ENCODE measurements at regions not wholly inside any gene's neighbourhood (a gene's known extent, or its start where the extent isn't known, plus 50 kb on each side); places are given as distances from the start of the nearest gene placed in this dataset.

GRCh38 chr2:81437456-81438000 lies 1133.0 kb upstream of the LRRTM1 start:
- H3K36me3 ChIP-seq = no peaks in the 10 kb centered on the region
- no peaks in the 10 kb centered on the region for H3K27me3 ChIP-seq
- no peaks in the 10 kb centered on the region for H3K4me1 ChIP-seq
- no peak overlapping the region for H3K27ac ChIP-seq
- TF ChIP-seq POLR2AphosphoS5 (IDR thresholded peaks at IDR 0.05) = no peak
- no peak for TF ChIP-seq POLR2A (IDR thresholded peaks at IDR 0.05)
- DNase-seq (ENCODE audit: low spot score in 2 of 2) = no peak
- H3K4me3 ChIP-seq = no peak overlapping the region
- H3K9me3 ChIP-seq = no peaks in the 10 kb centered on the region
- intact Hi-C loops (cut with DNase I; ENCODE audit: low total_unique reads) = no loop called here

- intact Hi-C loops (cut with DNase I; ENCODE audit: low total_unique reads) = no loop called here
Observed at GRCh38 chr2:81436256-81436655, 1131.7 kb upstream of the LRRTM1 start.

GRCh38 chr2:81412681-81413080 lies 1108.1 kb upstream of the LRRTM1 start:
- intact Hi-C loops (cut with DNase I; ENCODE audit: low total_unique reads) = no loop called here
- no peak overlapping the region for H3K27ac ChIP-seq
- H3K4me3 ChIP-seq = no peak overlapping the region
- H3K4me1 ChIP-seq = no peaks in the 10 kb centered on the region
- DNase-seq (ENCODE audit: low spot score in 2 of 2) = no peak
- H3K9me3 ChIP-seq = no peaks in the 10 kb centered on the region
- H3K27me3 ChIP-seq = no peaks in the 10 kb centered on the region
- peaks cover 6% of the 10 kb centered on the region for H3K36me3 ChIP-seq
- TF ChIP-seq CTCF (IDR thresholded peaks at IDR 0.05) = no peak
- no peak for TF ChIP-seq POLR2AphosphoS5 (IDR thresholded peaks at IDR 0.05)
- no peak for TF ChIP-seq POLR2A (IDR thresholded peaks at IDR 0.05)

More at GRCh38 chr2:81436256-81436655, 1131.7 kb upstream of the LRRTM1 start:
- no peaks in the 10 kb centered on the region for H3K27me3 ChIP-seq
- DNase-seq (ENCODE audit: low spot score in 2 of 2) = peak in 1 of 2 donors; percentile 25
- TF ChIP-seq POLR2A (IDR thresholded peaks at IDR 0.05) = no peak
- no peak for TF ChIP-seq POLR2AphosphoS5 (IDR thresholded peaks at IDR 0.05)
- no peak for TF ChIP-seq CTCF (IDR thresholded peaks at IDR 0.05)
- H3K4me3 ChIP-seq = no peak overlapping the region
- no peaks in the 10 kb centered on the region for H3K9me3 ChIP-seq
- H3K27ac ChIP-seq = no peak overlapping the region
- H3K4me1 ChIP-seq = no peaks in the 10 kb centered on the region
- H3K36me3 ChIP-seq = no peaks in the 10 kb centered on the region

GRCh38 chr2:81403508-81403907 lies 1099.0 kb upstream of the LRRTM1 start:
- Histone ChIP-seq H3K36me3 (no peaks in the 10 kb centered on the region), H3K27me3 (no peaks in the 10 kb centered on the region), H3K9me3 (no peaks in the 10 kb centered on the region), H3K4me1 (no peaks in the 10 kb centered on the region), H3K27ac (no peak overlapping the region), H3K4me3 (no peak overlapping the region)
- no peak for TF ChIP-seq POLR2A (IDR thresholded peaks at IDR 0.05)
- no peak for TF ChIP-seq POLR2AphosphoS5 (IDR thresholded peaks at IDR 0.05)
- no peak for TF ChIP-seq CTCF (IDR thresholded peaks at IDR 0.05)
- no peak for DNase-seq (ENCODE audit: low spot score in 2 of 2)
- intact Hi-C loops (cut with DNase I; ENCODE audit: low total_unique reads) = no loop called here

GRCh38 chr2:81396417-81397019 lies 1092.0 kb upstream of the LRRTM1 start:
- Histone ChIP-seq H3K27ac (no peak overlapping the region), H3K9me3 (no peaks in the 10 kb centered on the region), H3K27me3 (no peaks in the 10 kb centered on the region), H3K36me3 (no peaks in the 10 kb centered on the region), H3K4me1 (no peaks in the 10 kb centered on the region), H3K4me3 (no peak overlapping the region)
- no peak for TF ChIP-seq POLR2AphosphoS5 (IDR thresholded peaks at IDR 0.05)
- TF ChIP-seq CTCF (IDR thresholded peaks at IDR 0.05) = no peak
- TF ChIP-seq POLR2A (IDR thresholded peaks at IDR 0.05) = no peak
- DNase-seq (ENCODE audit: low spot score in 2 of 2) = no peak
- intact Hi-C loops (cut with DNase I; ENCODE audit: low total_unique reads) = no loop called here

Measured in breast epithelium (tissue), 4 donors.